GM12878 (cell line): ENCODE measurements at regions not wholly inside any gene's neighbourhood (a gene's known extent, or its start where the extent isn't known, plus 50 kb on each side); places are given as distances from the start of the nearest gene placed in this dataset.

Experiments
- IRF3 ChIP-seq: fragments of 450-650 bp; IDR thresholded peaks from 2 replicates; pipeline ENCODE4 v1.6.1; 2014; ENCODE audit warnings: mild to moderate bottlenecking
- MTA3 ChIP-seq: IDR thresholded peaks from 2 replicates; pipeline ENCODE4 v1.6.1; 2012; ENCODE audit warnings: low read length, inconsistent platforms, borderline replicate concordance
- POLR2A ChIP-seq: IDR thresholded peaks from 2 replicates; pipeline ENCODE4 v1.6.1; 2011; ENCODE audit warnings: low read depth, mild to moderate bottlenecking, low read length
- TARDBP ChIP-seq: IDR thresholded peaks from 2 replicates; pipeline ENCODE4 v1.6.1; 2016; ENCODE audit warnings: borderline replicate concordance
- ZBTB33 ChIP-seq: fragments of 450-650 bp; IDR thresholded peaks from 2 replicates; pipeline ENCODE4 v1.6.1; 2017; ENCODE audit warnings: mild to moderate bottlenecking

- TF ChIP-seq TARDBP (no peak), POLR2A (no peak), IRF3 (no peak), ZBTB33 (no peak), MTA3 (no peak)
Observed at GRCh38 chr14:71338153-71338552, 430.9 kb downstream of the PCNX1 start.
